GM12878 (cell line): ENCODE measurements at regions not wholly inside any gene's neighbourhood (a gene's known extent, or its start where the extent isn't known, plus 50 kb on each side); places are given as distances from the start of the nearest gene placed in this dataset.

ENCODE experiments used
- CHD2 ChIP-seq: IDR thresholded peaks from 2 replicates; pipeline ENCODE4 v1.6.1; 2011; ENCODE audit warnings: low read depth, low read length, improper control_type of control experiment, borderline replicate concordance
- EGR1 ChIP-seq, 2 experiments: IDR thresholded peaks; 1 replicate in 1 of 2; 2 replicates in 1 of 2; pipeline ENCODE4 v1.6.1; 2011 to 2012; ENCODE audit warnings: low read depth in 2 of 2, low read length in 2 of 2, borderline replicate concordance in 1 of 2, mild to moderate bottlenecking in 1 of 2, moderate library complexity in 1 of 2
- FOS ChIP-seq: IDR thresholded peaks from 3 replicates; pipeline ENCODE4 v1.6.1; 2011; ENCODE audit warnings: borderline replicate concordance; ENCODE audit not compliant: insufficient read length; ENCODE audit errors: extremely low read depth
- IRF3 ChIP-seq: fragments of 450-650 bp; IDR thresholded peaks from 2 replicates; pipeline ENCODE4 v1.6.1; 2014; ENCODE audit warnings: mild to moderate bottlenecking
- MYB ChIP-seq: fragments of 150-350 bp; IDR thresholded peaks from 2 replicates; pipeline ENCODE4 v1.6.1; 2014; ENCODE audit warnings: mild to moderate bottlenecking, low read depth, low read length, borderline replicate concordance
- PKNOX1 ChIP-seq: fragments of 450-650 bp; IDR thresholded peaks from 2 replicates; pipeline ENCODE4 v1.6.1; 2016; ENCODE audit warnings: mild to moderate bottlenecking
- POLR2AphosphoS2 ChIP-seq: IDR thresholded peaks from 2 replicates; pipeline ENCODE4 v1.6.1; 2011; ENCODE audit warnings: low read depth, mild to moderate bottlenecking, low read length, improper control_type of control experiment, moderate library complexity
- RUNX3 ChIP-seq: IDR thresholded peaks from 2 replicates; pipeline ENCODE4 v1.6.1; 2012; ENCODE audit warnings: low read length, inconsistent platforms
- SKIL ChIP-seq: fragments of 450-650 bp; IDR thresholded peaks from 2 replicates; pipeline ENCODE4 v1.6.1; 2017; ENCODE audit warnings: mild to moderate bottlenecking, low read depth, inconsistent platforms; ENCODE audit not compliant: poor library complexity, severe bottlenecking
- TARDBP ChIP-seq: IDR thresholded peaks from 2 replicates; pipeline ENCODE4 v1.6.1; 2016; ENCODE audit warnings: borderline replicate concordance
- ZBTB33 ChIP-seq: fragments of 450-650 bp; IDR thresholded peaks from 2 replicates; pipeline ENCODE4 v1.6.1; 2017; ENCODE audit warnings: mild to moderate bottlenecking
- ZBTB40 ChIP-seq: fragments of 450-650 bp; IDR thresholded peaks from 2 replicates; pipeline ENCODE4 v1.6.1; 2016; ENCODE audit warnings: mild to moderate bottlenecking, moderate library complexity, borderline replicate concordance
- ZNF592 ChIP-seq: fragments of 450-650 bp; IDR thresholded peaks from 2 replicates; pipeline ENCODE4 v1.6.1; 2017; ENCODE audit warnings: mild to moderate bottlenecking, moderate library complexity
- ZZZ3 ChIP-seq: IDR thresholded peaks from 2 replicates; pipeline ENCODE4 v1.6.1; 2011; ENCODE audit warnings: low read depth; ENCODE audit not compliant: control insufficient read depth, insufficient read length

- TF ChIP-seq ZNF592 = no peak
- TF ChIP-seq FOS = no peak
- no peak for TF ChIP-seq ZBTB33
- TF ChIP-seq PKNOX1 = no peak
- TF ChIP-seq SKIL = no peak
- no peak for TF ChIP-seq IRF3
- no peak for TF ChIP-seq ZZZ3
- no peak for TF ChIP-seq EGR1 (IDR thresholded peaks at IDR 0.05; ENCODE audit: borderline replicate concordance in 1 of 2, low read depth in 2 of 2, low read length in 2 of 2)
- no peak for TF ChIP-seq CHD2
- TF ChIP-seq RUNX3 = 0 out of 2 replicates have a peak, but pooled peaks have one; percentile 7
- no peak for TF ChIP-seq MYB
- TF ChIP-seq POLR2AphosphoS2 = no peak
- no peak for TF ChIP-seq TARDBP
- TF ChIP-seq ZBTB40 = no peak
These were observed 128.0 kb downstream of the SETD4 start (continued) for GRCh38 chr21:35932232-35932911.
